ENCODE measurements at regions not wholly inside any gene's neighbourhood (a gene's known extent, or its start where the extent isn't known, plus 50 kb on each side); places are given as distances from the start of the nearest gene placed in this dataset.

DNA sequence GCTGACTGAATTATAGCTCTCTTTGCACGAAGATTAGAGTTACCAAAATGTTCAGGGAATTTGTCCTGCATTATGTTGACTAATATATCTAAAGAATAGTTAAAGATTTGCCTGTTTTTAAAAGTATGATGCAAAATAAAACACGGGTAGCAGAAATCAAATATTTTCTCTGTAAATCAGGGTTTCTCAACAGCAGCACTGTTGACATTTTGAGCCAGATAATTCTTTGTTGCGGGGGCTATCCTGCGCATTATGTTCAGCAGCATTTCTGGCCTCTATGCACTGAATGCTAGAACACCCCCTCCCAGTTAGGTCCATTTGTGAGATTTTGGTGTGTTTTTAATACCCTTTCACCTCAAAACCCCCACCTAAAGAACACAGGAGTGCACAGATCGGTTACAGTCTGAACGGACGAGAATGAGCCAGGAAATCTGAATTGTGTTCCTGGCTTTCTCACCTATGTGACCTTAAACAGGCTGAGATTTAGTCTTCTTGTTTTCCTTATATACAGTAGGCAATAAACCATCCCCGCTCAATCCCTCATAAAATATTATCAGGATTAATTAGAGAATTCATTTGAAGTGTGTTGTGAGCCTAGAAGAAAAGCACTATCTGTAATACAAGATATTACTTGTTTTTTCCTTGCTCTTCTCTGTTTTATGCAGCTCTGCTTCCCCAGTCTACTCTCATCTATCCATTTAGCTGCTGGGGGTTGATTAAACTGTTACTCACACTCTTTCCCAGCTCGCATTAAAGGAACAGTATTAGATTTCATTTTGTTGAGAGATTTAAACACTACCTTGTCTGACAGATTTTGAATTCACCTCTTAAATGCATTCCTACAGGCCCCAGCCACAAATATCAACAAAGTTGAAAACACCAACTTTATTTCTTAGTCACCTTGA is 247.5 kb upstream of the GOLIM4 start:
- no peak for DNase-seq

DNA sequence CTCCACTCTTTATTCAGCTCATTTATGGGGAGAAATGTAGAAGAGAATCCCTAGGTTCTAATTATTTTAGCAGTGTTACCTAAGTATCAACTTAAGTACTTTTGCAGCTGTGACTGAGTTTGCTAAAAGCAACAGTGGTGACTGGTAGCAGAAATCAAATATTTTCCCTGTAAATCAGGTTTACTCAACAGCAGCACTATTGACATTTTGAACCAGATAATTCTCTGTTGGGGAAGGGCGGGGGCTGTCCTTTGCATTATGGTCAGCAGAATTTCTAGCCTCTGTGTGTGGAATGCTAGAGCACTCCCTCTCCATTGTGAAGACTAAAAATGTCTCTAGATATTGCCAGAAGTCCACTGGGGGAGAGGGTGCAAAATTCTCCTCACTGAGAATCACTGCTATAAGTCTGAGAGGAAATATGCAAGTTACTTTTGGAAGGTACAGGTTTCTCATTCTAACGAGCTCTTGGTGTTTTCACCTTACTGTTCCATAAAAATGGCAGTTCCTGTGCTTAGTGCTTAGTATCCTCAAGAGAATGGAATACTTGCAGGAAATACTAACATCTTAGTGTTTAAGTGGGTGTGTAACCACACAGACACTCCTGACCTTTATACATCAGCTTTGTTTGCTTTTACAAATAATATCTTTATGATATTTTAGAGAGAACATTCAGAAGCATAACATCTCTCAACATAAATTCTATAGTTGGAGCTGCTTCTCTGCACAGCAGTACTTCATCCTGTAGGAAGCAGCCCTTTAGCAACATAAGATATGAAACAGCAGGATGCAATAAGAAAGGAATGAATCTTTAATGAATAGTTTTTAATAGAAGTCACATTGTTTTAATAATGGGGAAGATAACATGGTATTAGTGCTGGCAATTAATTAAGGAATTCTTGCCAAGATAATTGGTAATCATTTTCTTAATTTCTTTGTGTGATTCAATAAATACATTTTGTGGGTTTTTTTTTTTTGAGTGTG is 246.5 kb upstream of the GOLIM4 start:
- no peak for DNase-seq

DNA sequence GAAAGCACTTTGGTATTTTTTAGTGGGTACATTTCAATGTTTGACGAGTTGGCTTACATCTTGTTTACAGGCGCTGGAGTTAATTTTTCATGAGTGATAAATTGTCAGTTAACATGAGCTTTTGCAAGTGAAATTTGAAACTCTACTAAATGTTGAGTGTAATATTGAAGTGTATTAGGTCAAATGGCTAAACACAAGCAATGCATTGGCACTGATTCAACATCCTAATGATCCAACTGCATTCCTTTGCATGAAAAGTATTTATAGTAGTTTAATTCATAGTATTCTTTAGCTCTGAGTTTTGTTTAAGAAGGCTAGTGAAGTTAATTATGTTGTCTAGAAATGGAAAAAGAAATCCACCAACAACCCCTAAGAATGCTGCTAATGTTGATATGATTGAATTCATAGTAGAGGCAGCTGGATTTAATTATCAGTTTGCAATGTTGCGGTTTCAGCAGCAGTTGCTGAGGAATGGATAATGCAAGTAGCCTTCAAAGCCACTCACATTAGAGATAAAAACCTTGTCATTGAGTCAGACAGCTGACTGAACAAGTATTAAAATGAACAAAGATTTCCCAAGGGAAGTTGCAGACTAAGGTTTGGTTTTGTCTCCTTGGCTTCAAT is 245.6 kb upstream of the GOLIM4 start:
- no peak for DNase-seq

DNA sequence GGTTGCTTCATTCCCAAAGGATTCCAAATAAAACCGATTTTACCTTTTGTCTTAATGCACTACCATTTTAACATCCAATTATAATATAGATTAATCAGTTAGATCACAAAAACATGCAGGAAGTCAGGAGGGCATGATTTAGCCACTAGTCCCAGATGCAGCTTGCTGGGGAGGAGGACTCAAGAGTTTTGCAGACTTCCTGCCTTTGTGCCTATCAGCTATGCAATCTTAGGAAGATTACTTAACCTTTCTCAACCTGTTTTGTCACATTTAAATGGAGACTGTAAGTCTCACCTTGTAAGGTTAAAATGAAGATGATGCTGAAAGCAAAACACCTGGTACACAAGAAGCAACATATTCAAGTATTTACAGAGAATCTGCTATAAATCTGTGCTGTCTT is 242.4 kb upstream of the GOLIM4 start:
- no peak for DNase-seq

DNA sequence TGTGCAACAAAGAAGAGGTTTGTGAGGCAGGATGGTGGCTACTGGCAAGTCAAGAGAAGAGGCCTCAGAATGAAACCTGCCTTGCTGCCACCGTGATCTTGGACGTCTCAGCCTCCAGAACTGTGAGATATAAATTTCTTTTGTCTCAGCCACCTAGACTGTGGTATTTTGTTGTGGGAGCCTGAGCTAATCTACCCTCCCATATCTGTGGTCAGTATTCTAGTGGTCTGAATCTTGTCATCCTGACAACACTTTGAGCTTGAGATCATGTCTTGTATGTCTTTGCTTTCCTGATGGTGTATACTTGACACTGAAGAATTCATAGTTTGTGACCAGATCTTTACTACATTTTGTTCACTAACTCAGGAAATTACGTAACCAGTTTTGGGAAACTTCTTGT is 240.6 kb upstream of the GOLIM4 start:
- no peak for DNase-seq

DNA sequence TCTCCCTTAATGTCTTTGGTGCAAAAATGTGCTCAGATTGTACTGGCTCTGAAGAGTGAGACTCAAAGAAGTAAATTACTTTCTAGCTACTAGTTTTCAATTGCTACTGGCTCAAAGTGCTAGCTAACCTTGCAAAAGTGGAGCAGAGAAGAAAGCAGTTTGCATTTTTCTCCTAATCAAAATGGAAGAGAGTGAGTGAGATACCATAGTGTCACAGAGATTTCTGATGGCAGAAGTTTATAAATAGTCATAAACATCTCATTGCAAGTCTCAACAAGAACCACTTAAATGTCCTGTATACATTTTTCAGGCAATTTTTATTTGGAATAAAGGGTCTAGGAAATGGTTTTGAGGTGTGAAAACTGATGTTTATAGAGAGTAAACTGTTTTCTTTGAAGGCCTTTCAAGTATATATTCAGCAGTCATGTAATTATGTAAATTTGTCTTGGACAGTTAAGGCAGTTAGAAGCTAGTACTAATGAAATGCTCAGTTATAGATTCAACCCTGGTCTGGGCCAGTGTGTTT is 237.7 kb upstream of the GOLIM4 start:
- DNase-seq = no peak

DNA sequence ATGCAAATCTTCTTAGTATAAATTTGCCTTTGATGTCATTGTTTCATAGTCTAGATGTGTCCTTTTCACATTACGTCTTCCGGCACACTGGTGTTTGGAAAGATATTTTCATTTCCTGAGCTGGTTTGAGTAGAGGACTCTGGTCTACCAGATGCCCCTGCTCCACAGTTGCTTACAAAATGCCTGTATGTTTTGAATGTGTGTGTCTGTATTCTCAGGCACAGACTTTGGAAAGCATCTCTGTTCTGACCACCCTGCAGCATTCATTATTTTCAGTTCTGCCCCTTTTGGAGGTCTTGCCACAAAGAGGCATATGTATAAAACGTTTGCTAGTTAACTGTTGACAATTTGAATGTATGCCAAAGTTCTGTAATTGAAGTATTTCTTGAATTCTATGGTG is 236.0 kb upstream of the GOLIM4 start:
- DNase-seq = no peak

DNA sequence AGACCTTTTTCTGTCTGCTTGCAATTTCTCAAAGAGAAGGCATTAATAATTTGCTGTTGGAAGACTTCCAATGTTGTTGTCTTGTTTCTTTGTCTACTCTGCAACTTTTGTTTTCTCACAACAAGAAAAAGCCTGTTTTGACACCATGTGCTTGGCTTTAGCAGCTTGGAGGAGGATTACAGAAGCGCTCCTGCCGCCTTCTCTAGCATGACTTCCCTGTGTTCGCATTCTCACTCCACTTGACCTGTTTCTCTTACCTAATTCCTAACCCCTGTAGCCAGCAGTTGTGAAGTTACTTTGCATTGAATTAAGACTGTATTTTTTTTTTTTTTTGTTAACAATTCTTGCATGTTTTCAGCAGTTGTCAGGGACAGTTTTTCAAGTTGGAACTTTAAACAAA is 235.3 kb upstream of the GOLIM4 start:
- DNase-seq = no peak

DNA sequence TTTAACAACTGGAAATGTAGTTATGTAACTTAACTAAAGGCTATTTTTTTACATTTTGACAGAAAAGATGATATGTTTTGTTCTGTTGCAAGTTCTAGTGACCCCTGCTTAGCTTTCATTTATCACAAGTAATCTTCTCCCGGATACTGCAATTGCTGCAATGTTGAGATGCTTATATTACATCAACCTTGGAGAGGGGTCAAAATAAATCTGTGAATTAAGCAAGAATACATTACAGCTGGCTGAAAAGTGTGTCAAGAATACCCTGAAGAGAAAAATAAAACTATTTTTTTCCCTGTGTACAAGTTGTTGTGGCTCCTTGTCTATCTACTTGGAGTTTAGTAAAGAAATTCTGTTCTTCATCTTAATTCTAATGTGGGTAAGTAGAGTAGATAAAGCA is 232.1 kb upstream of the GOLIM4 start:
- DNase-seq = no peak

DNA sequence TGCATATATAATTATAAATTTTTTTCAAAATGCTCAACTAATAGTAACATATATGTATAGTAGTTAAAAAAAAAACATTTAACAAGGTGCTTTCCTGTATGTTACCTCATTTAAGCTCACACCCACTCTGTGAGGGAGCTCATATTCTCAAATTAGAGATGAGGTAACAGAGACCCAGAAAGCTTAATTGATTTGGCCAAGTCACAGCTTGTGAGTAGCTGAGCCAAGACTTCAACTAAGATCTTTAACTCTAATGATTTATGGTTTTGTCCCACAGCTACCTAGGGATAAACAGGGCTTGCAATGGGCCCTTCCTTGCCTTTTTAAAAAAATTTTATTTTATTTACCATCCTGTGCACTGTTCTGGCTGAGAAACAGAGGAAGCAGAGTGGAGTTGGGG is 230.0 kb upstream of the GOLIM4 start:
- DNase-seq = no peak

DNA sequence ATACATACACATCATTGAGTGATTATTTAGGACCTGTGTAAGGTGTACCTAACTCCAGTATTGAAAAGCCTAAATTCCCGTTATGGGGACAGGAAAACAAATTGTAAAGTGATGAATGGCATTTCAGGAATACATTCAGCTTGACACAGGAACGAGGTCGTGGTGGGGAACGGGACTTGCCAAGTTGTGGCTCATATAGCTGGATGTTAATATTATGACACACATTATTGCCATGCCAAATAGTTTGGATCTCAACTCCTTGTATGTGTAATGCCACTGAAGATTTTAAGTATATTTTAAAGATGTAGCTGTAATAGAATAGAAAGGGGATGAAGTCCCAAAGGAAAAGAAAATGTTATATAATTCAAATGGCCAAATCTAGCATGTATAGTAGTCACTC is 227.2 kb upstream of the GOLIM4 start:
- no peak for DNase-seq

DNA sequence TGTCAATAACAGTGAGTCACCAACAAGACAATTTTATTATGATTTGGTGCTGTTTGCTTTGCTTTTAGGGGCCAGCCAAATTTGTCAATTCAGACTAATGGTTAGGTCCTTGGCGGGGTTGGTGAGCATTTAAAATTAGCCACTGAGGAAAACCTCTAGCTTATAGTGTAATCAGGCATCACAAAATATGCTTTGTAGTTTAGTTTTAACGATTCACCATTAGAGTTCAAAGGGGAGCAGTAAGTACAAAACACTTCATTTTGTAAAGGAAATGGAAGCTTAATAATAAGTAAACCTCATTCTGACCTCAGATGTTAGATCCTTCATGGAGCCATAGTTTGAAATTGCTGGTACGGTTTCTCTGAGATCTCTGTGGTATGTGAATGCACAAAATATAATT is 218.4 kb upstream of the GOLIM4 start:
- no peak for DNase-seq

DNA sequence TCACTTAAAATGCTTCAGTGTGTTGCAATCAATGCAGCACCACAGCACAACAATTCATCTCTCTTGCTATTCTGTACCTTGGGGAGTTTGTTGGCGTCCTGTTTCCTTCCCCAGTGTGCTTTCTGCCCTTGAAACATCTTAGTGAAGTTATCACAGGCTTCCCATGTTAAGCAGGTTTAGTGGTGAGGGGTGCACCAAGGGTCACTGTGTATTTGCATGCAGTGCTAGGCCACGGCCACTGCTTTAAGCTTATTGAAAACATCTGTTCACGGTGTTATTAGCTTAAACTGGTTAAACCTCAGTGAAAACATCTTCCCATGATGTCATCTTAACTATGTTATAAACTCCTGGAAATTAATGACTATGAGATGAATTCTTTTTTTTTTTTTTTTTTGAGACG is 217.3 kb upstream of the GOLIM4 start:
- no peak for DNase-seq

DNA sequence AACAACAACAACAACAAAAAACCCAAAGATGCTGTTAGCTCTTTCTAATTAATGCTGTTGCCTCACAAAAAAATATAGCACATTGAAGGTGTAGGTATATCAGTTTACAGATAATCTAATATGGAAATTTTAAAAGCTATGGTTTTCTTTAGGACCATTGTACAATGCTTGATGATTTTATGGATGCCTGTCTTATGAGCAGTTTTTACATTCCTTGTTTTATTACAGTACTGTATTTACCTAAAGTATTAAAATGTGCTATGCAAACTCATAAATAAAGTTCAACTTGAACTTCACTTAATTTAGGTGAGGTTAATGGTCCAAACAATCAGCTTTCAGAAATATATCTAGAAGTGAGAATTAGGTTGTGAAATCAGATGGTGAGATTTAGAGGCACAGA is 212.2 kb upstream of the GOLIM4 start:
- no peak for DNase-seq

DNA sequence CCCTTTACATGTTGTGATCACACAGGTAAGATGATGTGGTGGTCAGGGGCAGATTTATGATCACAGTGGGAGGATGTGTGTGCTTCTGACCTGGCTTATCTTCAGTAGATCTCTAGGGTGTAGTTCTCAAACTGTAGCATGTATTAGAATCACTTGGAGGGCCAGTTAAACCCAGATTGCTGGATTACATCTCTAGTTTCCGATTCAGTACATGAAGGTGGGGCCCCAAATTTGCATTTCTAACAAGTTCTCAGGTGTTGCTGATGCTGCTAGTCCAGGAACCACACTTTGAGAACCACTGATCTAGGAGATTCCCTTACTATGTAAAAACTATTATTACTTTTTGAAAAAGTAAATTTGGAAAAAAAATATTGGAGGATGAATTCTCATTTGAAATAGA is 199.3 kb upstream of the GOLIM4 start:
- no peak for DNase-seq

DNA sequence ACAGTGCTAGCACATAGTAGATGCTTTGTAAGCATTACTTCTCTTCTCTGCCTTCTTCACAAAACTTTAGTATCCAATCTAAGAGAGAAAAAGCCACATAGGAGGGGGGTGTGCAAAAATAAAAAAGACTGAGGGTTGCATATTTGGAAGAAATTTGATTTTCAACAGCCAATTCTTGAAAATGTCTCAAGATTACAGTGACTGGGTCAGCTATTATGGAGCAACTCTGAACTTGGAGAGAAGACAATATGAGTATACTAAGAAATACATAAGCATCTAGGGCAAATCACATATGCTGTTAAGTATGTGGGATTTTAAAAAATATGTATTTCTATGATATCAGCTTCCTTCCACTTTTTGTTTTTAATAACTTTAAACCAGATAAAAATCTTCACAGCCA is 196.6 kb upstream of the GOLIM4 start:
- DNase-seq = no peak

DNA sequence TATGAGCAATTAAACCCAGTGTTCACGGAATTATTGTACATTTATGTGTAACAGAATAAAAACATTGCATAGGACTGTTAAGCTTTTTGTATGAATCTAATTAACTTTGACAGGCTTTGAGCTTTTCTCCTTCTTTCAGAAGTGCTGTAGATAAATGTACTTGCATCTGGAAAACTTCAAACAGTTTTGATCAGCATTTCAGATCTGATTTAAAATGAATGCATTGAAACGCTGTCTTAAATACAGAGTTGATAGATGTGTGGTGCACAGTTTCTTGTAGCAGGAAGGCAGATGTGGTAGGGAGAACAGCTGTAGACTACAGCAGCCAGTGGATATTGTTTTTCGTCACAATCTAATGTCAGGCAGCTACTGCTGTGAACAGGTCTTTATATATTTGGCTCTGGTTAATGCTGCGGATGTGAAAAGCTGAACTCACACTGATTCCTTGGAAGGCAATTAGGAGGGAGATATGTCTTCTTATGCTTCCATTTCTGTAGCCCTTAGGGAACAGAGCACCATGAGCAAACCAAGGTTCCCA is 193.8 kb upstream of the GOLIM4 start:
- no peak for DNase-seq

DNA sequence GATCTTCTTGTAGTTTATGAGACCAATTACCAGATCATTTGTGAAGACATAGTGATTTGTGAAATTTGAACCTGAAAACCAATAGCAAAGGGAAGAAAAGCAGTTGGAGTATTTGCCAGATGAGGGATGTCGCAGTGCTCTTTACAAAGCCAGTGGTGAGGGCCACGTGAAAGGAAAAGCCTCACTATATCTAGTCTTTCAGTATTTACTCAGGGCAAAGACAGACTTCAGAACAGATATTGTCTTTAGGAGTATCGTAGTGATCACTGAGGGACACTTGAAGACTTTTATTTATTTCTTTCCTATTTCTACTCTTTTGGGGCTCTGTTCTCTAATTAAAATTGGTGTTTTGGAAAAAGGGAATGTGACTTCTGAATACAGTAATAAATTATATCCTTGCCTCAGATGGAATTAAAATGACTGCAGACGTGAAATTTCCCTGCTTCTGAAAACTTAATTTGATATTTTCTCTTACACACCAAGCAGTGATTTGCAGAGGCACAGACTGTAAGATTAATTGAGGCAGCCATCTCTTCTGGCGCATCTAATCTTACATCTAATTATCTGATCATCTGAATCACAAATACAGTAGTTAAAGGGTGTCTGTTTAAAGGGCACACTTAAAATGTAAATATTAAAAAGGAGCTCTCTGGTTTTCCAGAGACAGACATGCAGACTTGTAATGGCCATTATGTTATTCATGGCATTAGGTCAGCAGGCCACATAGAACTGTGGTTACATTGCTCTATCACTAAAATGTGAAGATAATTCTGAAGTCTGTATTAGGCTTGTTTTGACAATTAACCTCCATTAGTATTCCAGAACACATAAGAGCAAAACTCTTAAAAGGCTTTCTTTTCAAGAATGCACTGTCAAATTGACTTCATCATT is 193.0 kb upstream of the GOLIM4 start:
- DNase-seq = peak; percentile 33

DNA sequence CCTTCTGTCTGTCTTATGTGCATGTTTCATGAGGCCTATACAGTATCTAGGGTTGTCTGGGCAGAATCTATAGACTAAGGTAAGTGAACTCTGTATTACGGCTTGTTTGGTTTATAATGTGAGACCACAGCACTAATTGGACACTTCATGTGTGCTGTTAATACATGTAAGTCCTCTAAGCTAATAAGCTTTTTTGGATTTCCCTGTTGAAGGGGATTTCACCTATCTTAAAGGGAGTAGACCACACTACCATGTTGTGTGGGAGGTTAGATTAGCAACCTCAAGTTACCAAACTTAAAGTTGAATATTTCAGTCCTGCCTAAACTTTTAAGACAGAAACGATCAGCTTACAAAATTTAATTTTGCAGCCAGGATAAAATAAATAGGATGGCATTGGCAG is 189.8 kb upstream of the GOLIM4 start:
- no peak for DNase-seq

DNA sequence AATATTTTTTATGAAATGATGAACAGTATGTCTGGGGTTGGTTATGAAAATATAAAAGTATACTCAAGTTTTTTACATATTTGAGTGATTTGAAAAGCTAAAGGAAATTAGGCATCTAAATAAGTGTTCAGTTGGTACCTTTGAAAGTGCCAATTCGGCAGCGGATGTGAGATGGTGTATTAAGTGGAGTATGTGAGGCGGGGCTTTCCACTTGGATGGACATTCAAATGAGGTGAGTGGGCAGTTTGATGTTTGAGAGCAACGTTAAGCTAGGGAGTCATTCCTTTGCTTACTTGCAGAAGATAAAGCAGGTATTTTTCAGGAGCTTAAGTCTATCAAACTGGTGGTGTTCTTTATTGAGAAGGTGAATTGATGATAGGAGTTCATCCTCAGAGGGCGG is 189.0 kb upstream of the GOLIM4 start:
- DNase-seq = no peak

DNA sequence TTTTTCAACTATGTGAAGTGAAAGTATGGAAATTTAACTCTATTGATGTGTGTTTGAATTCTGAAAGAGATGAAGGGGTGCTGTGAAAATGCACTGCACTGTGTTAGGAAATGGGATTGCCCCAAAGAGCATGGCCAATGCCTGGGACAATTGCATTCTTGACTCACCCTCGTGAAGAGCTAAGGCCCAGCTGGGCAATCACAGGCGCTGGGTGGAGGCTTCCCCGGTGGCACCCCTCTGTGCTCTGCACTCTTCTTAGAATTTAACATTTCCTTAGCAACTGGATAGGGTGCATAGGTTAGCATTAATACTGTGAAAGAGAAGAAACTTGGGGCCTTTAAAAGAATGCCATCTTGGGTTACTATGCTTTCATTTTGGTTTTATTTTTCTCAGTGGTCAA is 179.9 kb upstream of the GOLIM4 start:
- DNase-seq = no peak

DNA sequence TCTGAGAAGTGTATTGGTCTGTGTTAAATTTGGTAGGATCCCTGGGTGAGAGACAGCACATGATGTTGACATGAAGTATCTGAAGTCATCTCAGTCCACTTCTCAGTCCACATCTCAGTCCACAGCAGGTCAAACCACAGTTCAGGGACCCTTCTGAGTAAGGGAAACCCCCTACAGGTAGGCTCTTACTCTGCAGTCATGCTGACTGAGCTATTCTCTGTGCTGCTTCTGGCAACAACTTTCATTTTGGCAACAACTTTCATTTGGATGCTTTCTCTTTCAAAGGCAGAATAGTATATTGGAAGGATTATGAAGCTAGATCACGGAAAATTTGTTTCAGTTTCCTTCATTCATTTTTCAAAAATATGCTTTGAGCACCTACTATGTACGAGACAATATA is 178.2 kb upstream of the GOLIM4 start:
- no peak for DNase-seq

Measured in DMS 273 treated with DMSO at 0.1 percent for 48 hours (cell line).